RPMI8226 (cell line): ENCODE measurements at regions not wholly inside any gene's neighbourhood (a gene's known extent, or its start where the extent isn't known, plus 50 kb on each side); places are given as distances from the start of the nearest gene placed in this dataset.
"Not testable (repeated sequence)": the region's sequence is repeated elsewhere in the genome, so short reads cannot be mapped to it uniquely, and the experiment has no call there.

ENCODE experiments used
- DNase-seq: peaks from one replicate; pipeline ENCODE4 v3.0.0-alpha.2; 2015

GRCh38 chr10:8283986-8284385, 229.5 kb downstream of the GATA3 start:
- no peak for DNase-seq

- not testable (repeated sequence) for DNase-seq
Measured at GRCh38 chr10:8285970-8286369, 231.5 kb downstream of the GATA3 start.

- DNase-seq, result no peak
Measured at GRCh38 chr10:8288600-8288999, 234.1 kb downstream of the GATA3 start.

GRCh38 chr10:8289186-8289924, 234.9 kb downstream of the GATA3 start:
- no peak for DNase-seq

- no peak for DNase-seq
Measured at GRCh38 chr10:8294779-8295178, 240.3 kb downstream of the GATA3 start.

- no peak for DNase-seq
Measured at GRCh38 chr10:8295311-8295710, 240.8 kb downstream of the GATA3 start.

GRCh38 chr10:8296090-8296733, 241.7 kb downstream of the GATA3 start:
- no peak for DNase-seq

- DNase-seq, result no peak
Measured at GRCh38 chr10:8296734-8297101, 242.2 kb downstream of the GATA3 start.

GRCh38 chr10:8297107-8297506, 242.6 kb downstream of the GATA3 start:
- DNase-seq, result no peak

GRCh38 chr10:8297959-8298358, 243.5 kb downstream of the GATA3 start:
- no peak for DNase-seq

GRCh38 chr10:8298896-8299570, 244.5 kb downstream of the GATA3 start:
- no peak for DNase-seq

- DNase-seq, result no peak
Measured at GRCh38 chr10:8300925-8301324, 246.4 kb downstream of the GATA3 start.

GRCh38 chr10:8301333-8301732, 246.8 kb downstream of the GATA3 start:
- no peak for DNase-seq

GRCh38 chr10:8301831-8302230, 247.3 kb downstream of the GATA3 start:
- no peak for DNase-seq

GRCh38 chr10:8302565-8302964, 248.1 kb downstream of the GATA3 start:
- DNase-seq, result no peak

GRCh38 chr10:8304861-8305260, 250.4 kb downstream of the GATA3 start:
- DNase-seq, result no peak

GRCh38 chr10:8305876-8306652, 251.6 kb downstream of the GATA3 start:
- no peak for DNase-seq

GRCh38 chr10:8306685-8307364, 252.3 kb downstream of the GATA3 start:
- no peak for DNase-seq

- DNase-seq, result no peak
Measured at GRCh38 chr10:8310930-8311329, 256.4 kb downstream of the GATA3 start.

GRCh38 chr10:8311526-8312070, 257.1 kb downstream of the GATA3 start:
- DNase-seq, result no peak

- DNase-seq, result no peak
Measured at GRCh38 chr10:8312079-8312478, 257.6 kb downstream of the GATA3 start.

GRCh38 chr10:8312781-8313180, 258.3 kb downstream of the GATA3 start:
- no peak for DNase-seq
